AG04450 (cell line): ENCODE measurements at regions not wholly inside any gene's neighbourhood (a gene's known extent, or its start where the extent isn't known, plus 50 kb on each side); places are given as distances from the start of the nearest gene placed in this dataset.

Experiments
- CTCF ChIA-PET: fragments of 300-600, 350-600 bp; formaldehyde crosslinking; extraction: SDS; loops from one replicate; lab custom pipeline; 2022; ENCODE audit warnings: antibody characterized with exemption, inconsistent platforms; lab: Charles Lee
- POLR2A ChIA-PET: fragments of 350-600 bp; formaldehyde crosslinking; extraction: SDS; loops from one replicate; lab custom pipeline; 2021; ENCODE audit warnings: antibody characterized with exemption, inconsistent platforms; lab: Yijun Ruan, JAX
- DNase-seq: peaks from one replicate; pipeline ENCODE4 v3.0.0-alpha.2; 2011; ENCODE audit warnings: low read depth, low spot score
- H3K27ac ChIP-seq: one replicate; pipeline ENCODE4 v1.5.1; 2012; ENCODE audit warnings: low read depth, low read length, control low read depth
- H3K27me3 ChIP-seq: one replicate; pipeline ENCODE4 v1.6.0; 2012; ENCODE audit warnings: low read length; ENCODE audit not compliant: control insufficient read depth, insufficient read depth
- H3K4me3 ChIP-seq: 2 replicates; pipeline ENCODE4 v1.5.1; 2011; ENCODE audit warnings: mild to moderate bottlenecking, low read depth, low read length, control low read depth
- H3K9me3 ChIP-seq: 2 replicates; pipeline ENCODE4 v1.5.1; 2012; ENCODE audit warnings: low read length; ENCODE audit not compliant: control insufficient read depth, insufficient read depth
- TF ChIP-seq, protein P1 (sequence below): IDR thresholded peaks from 2 replicates; pipeline ENCODE4 v1.5.1; 2011; ENCODE audit warnings: low read depth, low read length, control low read depth, inconsistent platforms

DNA sequence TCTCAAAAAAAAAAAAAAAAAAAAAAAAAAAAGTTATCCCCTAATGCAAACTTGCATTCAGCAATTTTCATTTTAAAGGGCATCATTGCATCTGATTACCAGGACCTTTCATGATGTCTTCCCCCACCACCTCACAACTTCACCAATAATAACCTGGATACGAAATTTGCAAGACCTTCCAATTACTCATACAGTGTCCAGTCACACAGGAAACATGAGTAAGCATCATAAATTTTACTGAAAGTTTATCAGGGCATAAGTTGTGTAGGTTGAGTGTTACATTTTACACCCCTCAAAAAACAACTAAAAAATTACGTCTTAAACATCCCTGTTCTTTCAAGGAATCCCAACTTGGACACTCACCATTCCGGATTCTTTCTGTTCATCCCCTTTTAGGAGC lies 79.1 kb upstream of the ANKEF1 start:
- TF ChIP-seq, protein P1, sequence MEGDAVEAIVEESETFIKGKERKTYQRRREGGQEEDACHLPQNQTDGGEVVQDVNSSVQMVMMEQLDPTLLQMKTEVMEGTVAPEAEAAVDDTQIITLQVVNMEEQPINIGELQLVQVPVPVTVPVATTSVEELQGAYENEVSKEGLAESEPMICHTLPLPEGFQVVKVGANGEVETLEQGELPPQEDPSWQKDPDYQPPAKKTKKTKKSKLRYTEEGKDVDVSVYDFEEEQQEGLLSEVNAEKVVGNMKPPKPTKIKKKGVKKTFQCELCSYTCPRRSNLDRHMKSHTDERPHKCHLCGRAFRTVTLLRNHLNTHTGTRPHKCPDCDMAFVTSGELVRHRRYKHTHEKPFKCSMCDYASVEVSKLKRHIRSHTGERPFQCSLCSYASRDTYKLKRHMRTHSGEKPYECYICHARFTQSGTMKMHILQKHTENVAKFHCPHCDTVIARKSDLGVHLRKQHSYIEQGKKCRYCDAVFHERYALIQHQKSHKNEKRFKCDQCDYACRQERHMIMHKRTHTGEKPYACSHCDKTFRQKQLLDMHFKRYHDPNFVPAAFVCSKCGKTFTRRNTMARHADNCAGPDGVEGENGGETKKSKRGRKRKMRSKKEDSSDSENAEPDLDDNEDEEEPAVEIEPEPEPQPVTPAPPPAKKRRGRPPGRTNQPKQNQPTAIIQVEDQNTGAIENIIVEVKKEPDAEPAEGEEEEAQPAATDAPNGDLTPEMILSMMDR = no peak
- H3K27me3 ChIP-seq = no peaks in the 10 kb centered on the region
- no peak overlapping the region for H3K27ac ChIP-seq
- H3K9me3 ChIP-seq = no peaks in the 10 kb centered on the region; the same call in 1 of the 2 replicates
- ChIA-PET POLR2A (no interaction called here), CTCF (interaction anchor here (1.9 kb wide), 1 partner anchor 135 kb away, joined by 4 read pairs; no protein-coding TSS in a partner anchor)
- no peak overlapping the region for H3K4me3 ChIP-seq
- no peak for DNase-seq

GRCh38 chr20:9949563-9949962 lies 85.2 kb upstream of the ANKEF1 start:
- ChIA-PET CTCF (interaction anchor here (1.9 to 2.3 kb wide), 2 partner anchors 37 to 141 kb away, joined by 6 to 12 read pairs; no protein-coding TSS in a partner anchor), POLR2A (no interaction called here)
- TF ChIP-seq, protein P1 = no peak
- no peak for DNase-seq
- Histone ChIP-seq H3K9me3 (no peaks in the 10 kb centered on the region), H3K27me3 (no peaks in the 10 kb centered on the region), H3K4me3 (no peak overlapping the region), H3K27ac (no peak overlapping the region)

DNA sequence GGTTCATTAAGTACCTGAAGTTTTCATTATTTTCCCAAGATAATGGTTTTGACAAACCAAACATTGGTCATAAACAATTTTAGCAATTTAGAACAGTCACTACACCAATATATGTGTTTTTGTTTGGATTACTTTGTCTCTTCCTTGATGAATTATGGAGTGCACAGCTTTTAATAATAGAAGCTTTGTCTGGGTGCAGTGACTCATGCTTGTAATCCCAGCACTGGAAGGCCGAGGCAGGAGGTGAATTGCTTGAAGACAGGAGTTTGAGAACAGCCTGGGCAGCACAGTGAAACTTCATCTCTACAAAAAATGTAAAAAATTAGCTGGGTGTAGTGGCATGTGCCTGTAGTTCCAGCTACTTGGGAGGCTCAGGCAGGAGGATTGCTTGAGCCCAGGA lies 89.4 kb upstream of the ANKEF1 start:
- no peaks in the 10 kb centered on the region for H3K27me3 ChIP-seq
- POLR2A ChIA-PET = no interaction called here
- H3K9me3 ChIP-seq = no peaks in the 10 kb centered on the region
- DNase-seq = no peak
- no peak overlapping the region for H3K4me3 ChIP-seq
- no peak overlapping the region for H3K27ac ChIP-seq
- CTCF ChIA-PET = no interaction called here
- TF ChIP-seq, protein P1 = no peak

- Histone ChIP-seq H3K9me3 (no peaks in the 10 kb centered on the region), H3K27ac (no peak overlapping the region), H3K4me3 (no peak overlapping the region), H3K27me3 (no peaks in the 10 kb centered on the region)
- ChIA-PET CTCF (no interaction called here), POLR2A (no interaction called here)
- no peak for DNase-seq
- TF ChIP-seq, protein P1 = no peak
These were observed 92.1 kb upstream of the ANKEF1 start for GRCh38 chr20:9942736-9943135.

GRCh38 chr20:9940329-9940728 lies 94.5 kb upstream of the ANKEF1 start:
- ChIA-PET POLR2A (no interaction called here), CTCF (no interaction called here)
- Histone ChIP-seq H3K9me3 (no peaks in the 10 kb centered on the region), H3K27me3 (no peaks in the 10 kb centered on the region), H3K27ac (no peak overlapping the region), H3K4me3 (no peak overlapping the region)
- TF ChIP-seq, protein P1 = no peak
- no peak for DNase-seq
